ENCODE measurements at regions not wholly inside any gene's neighbourhood (a gene's known extent, or its start where the extent isn't known, plus 50 kb on each side); places are given as distances from the start of the nearest gene placed in this dataset.

DNA sequence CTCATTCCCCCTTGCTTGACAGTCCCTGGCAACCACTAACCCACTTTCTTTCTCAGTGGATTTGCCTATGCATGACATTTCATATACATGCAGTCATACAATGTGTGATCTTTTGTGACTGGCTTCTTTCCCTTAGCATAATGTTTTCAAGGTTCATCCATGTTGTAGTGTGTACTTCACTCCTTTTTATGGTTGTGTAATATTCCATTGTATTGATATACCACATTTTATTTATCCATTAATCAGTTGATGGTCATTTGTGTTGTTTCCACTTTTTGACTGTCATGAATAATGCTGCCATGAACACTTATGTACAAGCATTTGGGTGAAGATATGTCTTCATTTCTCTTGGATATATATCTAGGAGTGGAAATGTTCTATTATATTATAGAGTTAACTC, 127.7 kb upstream of the GRIK3 start:
- Histone ChIP-seq H3K27me3 (ENCODE audit: control insufficient read depth in 3 of 3, insufficient read depth in 3 of 3, low read length in 2 of 3) (peaks cover 0 to 4% (median 3%) of the 10 kb centered on the region in 3 donors), H3K4me1 (ENCODE audit: control insufficient read depth in 5 of 5, insufficient read depth in 5 of 5, low read length in 5 of 5) (no peaks in the 10 kb centered on the region), H3K4me3 (no peak overlapping the region), H3K36me3 (ENCODE audit: control insufficient read depth in 4 of 4, insufficient read depth in 4 of 4, low read length in 4 of 4) (no peaks in the 10 kb centered on the region), H3K27ac (ENCODE audit: low read depth in 1 of 2, low read length in 1 of 2) (no peak overlapping the region), H3K9me3 (ENCODE audit: control insufficient read depth in 4 of 4, insufficient read depth in 3 of 4, low read length in 3 of 4) (peaks cover 0 to 7% (median 3%) of the 10 kb centered on the region in 4 donors), H3K9ac (ENCODE audit: insufficient read depth in 1 of 2, low read length in 2 of 2) (no peak overlapping the region)
- no peak for ATAC-seq (ENCODE audit: insufficient read depth, low FRiP score)
- no peak for TF ChIP-seq CTCF (IDR thresholded peaks at IDR 0.05; ENCODE audit: control extremely low read depth, extremely low read depth)
- no peak for DNase-seq

- no peaks in the 10 kb centered on the region for H3K4me1 ChIP-seq (ENCODE audit: control insufficient read depth in 5 of 5, insufficient read depth in 5 of 5, low read length in 5 of 5)
- WGBS, 2 donors = 97% methylated on average over 2 of the region's 2 CpGs
- H3K27ac ChIP-seq (ENCODE audit: low read depth in 1 of 2, low read length in 1 of 2) = no peak overlapping the region
- no peak for DNase-seq
- no peak overlapping the region for H3K4me3 ChIP-seq
- no peak for TF ChIP-seq CTCF (IDR thresholded peaks at IDR 0.05; ENCODE audit: control extremely low read depth, extremely low read depth)
- peaks cover 0 to 8% (median 5%) of the 10 kb centered on the region in 4 donors for H3K9me3 ChIP-seq (ENCODE audit: control insufficient read depth in 4 of 4, insufficient read depth in 3 of 4, low read length in 3 of 4)
- no peak for ATAC-seq (ENCODE audit: insufficient read depth, low FRiP score)
- H3K9ac ChIP-seq (ENCODE audit: insufficient read depth in 1 of 2, low read length in 2 of 2) = no peak overlapping the region
- no peaks in the 10 kb centered on the region for H3K36me3 ChIP-seq (ENCODE audit: control insufficient read depth in 4 of 4, insufficient read depth in 4 of 4, low read length in 4 of 4)
- H3K27me3 ChIP-seq (ENCODE audit: control insufficient read depth in 3 of 3, insufficient read depth in 3 of 3, low read length in 2 of 3) = peaks cover 0 to 4% (median 0%) of the 10 kb centered on the region in 3 donors
Measured at GRCh38 chr1:37166005-37166404, 131.7 kb upstream of the GRIK3 start.

GRCh38 chr1:37167479-37167878, 133.2 kb upstream of the GRIK3 start:
- H3K4me1 ChIP-seq (ENCODE audit: control insufficient read depth in 5 of 5, insufficient read depth in 5 of 5, low read length in 5 of 5) = no peaks in the 10 kb centered on the region
- peaks cover 0 to 5% (median 2%) of the 10 kb centered on the region in 4 donors for H3K9me3 ChIP-seq (ENCODE audit: control insufficient read depth in 4 of 4, insufficient read depth in 3 of 4, low read length in 3 of 4)
- H3K9ac ChIP-seq (ENCODE audit: insufficient read depth in 1 of 2, low read length in 2 of 2) = no peak overlapping the region
- no peaks in the 10 kb centered on the region for H3K36me3 ChIP-seq (ENCODE audit: control insufficient read depth in 4 of 4, insufficient read depth in 4 of 4, low read length in 4 of 4)
- DNase-seq (no peak), ATAC-seq (ENCODE audit: insufficient read depth, low FRiP score) (no peak)
- no peaks in the 10 kb centered on the region for H3K27me3 ChIP-seq (ENCODE audit: control insufficient read depth in 3 of 3, insufficient read depth in 3 of 3, low read length in 2 of 3)
- H3K27ac ChIP-seq (ENCODE audit: low read depth in 1 of 2, low read length in 1 of 2) = no peak overlapping the region
- no peak for TF ChIP-seq CTCF (IDR thresholded peaks at IDR 0.05; ENCODE audit: control extremely low read depth, extremely low read depth)
- no peak overlapping the region for H3K4me3 ChIP-seq
- WGBS, 2 donors = 89 to 94% methylated on average over 1 of the region's 1 CpG

GRCh38 chr1:37169241-37169640, 134.9 kb upstream of the GRIK3 start:
- no peak overlapping the region for H3K9ac ChIP-seq (ENCODE audit: insufficient read depth in 1 of 2, low read length in 2 of 2)
- H3K4me1 ChIP-seq (ENCODE audit: control insufficient read depth in 5 of 5, insufficient read depth in 5 of 5, low read length in 5 of 5) = no peaks in the 10 kb centered on the region
- TF ChIP-seq CTCF (IDR thresholded peaks at IDR 0.05; ENCODE audit: control extremely low read depth, extremely low read depth) = no peak
- no peaks in the 10 kb centered on the region for H3K36me3 ChIP-seq (ENCODE audit: control insufficient read depth in 4 of 4, insufficient read depth in 4 of 4, low read length in 4 of 4)
- no peak overlapping the region for H3K4me3 ChIP-seq
- ATAC-seq (ENCODE audit: insufficient read depth, low FRiP score) (no peak), DNase-seq (no peak)
- WGBS, 2 donors = 67 to 75% methylated on average over 2 of the region's 2 CpGs
- H3K27me3 ChIP-seq (ENCODE audit: control insufficient read depth in 3 of 3, insufficient read depth in 3 of 3, low read length in 2 of 3) = no peaks in the 10 kb centered on the region
- peaks cover 0 to 5% (median 2%) of the 10 kb centered on the region in 4 donors for H3K9me3 ChIP-seq (ENCODE audit: control insufficient read depth in 4 of 4, insufficient read depth in 3 of 4, low read length in 3 of 4)
- H3K27ac ChIP-seq (ENCODE audit: low read depth in 1 of 2, low read length in 1 of 2) = no peak overlapping the region

All from lung (tissue), 11 donors.